NK-92 treated with Interleukin-12 subunit alpha and Interleukin-12 subunit beta, amount 100 ng/mL, for 24 hours (cell line): ENCODE measurements at regions not wholly inside any gene's neighbourhood (a gene's known extent, or its start where the extent isn't known, plus 50 kb on each side); places are given as distances from the start of the nearest gene placed in this dataset.

Experiments used
- DNase-seq: peaks from one replicate; lab custom pipeline; 2025; lab: John Stamatoyannopoulos, UW

DNA sequence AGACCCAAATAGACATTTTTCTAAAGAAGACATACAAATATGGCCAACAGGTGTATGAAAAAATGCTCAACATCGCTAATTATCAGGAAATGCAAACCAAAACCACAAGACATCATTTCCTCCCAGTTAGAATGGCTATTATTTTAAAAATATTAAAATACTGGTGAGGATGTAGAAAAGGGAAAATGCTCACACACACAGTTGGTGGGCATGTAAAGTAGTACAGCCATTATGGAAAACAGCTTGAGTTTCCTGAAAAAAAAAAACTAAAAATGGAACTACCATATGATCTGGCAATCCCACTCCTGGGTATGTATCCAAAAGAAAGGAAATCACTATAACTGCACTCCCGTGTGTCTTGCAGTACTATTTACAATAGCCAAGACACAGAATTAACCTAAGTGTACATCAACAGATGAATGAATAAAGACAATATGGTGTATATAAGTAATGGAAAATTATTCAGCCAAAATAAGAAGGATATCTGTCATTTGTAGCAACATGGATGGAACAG, 128.9 kb upstream of the DKK2 start:
- no peak for DNase-seq

GRCh38 chr4:107156443-107156842, 120.3 kb upstream of the DKK2 start:
- DNase-seq: no peak

- DNase-seq: no peak
Measured at GRCh38 chr4:107155366-107155765, 119.3 kb upstream of the DKK2 start.

- no peak for DNase-seq
Measured at GRCh38 chr4:107153956-107154355, 117.8 kb upstream of the DKK2 start.

DNA sequence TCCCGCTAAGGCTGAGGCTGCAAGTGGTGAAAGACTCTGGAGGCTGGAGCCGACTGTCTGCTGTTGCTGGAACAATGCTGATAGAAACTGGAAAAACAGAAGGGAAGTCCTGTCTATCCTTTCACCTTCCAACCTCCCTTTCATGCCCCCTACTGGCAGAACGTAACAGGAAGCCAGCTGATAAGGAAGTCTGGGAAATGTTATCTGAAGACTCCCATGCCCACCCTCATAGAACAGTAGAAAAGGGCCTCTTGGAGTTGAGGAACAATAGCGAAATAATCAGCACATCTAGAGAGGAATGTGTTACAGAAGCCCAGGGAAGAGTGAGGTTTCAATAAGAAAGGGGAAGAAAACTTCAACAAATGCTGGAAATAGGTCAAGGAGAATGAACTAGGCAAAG, 117.1 kb upstream of the DKK2 start:
- no peak for DNase-seq

DNA sequence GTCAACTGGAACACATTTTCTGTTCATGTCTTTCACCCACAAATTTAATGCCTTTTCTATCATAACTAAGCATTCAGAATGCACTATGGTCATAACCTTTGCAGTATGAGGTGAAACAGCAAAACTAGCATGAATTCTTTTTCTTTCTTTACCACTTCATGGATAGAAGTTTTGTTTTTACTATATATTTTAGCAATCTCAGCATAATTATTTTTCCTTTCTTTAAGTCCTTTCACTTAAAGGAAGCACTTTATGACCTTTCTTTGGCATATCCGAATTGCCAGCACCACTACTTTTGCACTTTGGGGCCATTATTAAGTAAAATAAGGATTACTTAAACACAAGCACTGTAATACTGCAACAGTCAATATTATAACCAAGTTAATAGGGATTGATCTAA, 115.1 kb upstream of the DKK2 start:
- no peak for DNase-seq

DNA sequence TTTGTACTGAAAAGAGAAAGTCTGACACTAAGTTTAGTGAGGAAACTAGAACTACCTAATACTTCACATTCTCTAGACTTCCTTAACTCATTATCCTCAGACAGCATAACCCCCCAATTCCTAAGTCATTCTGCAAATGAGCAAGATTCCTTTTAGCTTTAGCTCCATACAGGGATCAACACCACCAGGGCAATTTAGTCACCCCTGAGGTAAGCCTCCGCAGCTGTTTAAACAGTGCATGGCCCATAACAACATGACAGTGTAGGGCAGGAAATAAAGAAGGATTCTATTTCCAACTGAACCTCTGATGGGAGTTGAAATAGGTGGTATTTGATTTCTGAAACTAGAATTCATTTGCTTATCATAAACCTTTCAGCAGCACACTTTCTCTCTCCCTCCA, 112.8 kb upstream of the DKK2 start:
- no peak for DNase-seq

- no peak for DNase-seq
Measured at GRCh38 chr4:107147873-107148272, 111.8 kb upstream of the DKK2 start.

DNA sequence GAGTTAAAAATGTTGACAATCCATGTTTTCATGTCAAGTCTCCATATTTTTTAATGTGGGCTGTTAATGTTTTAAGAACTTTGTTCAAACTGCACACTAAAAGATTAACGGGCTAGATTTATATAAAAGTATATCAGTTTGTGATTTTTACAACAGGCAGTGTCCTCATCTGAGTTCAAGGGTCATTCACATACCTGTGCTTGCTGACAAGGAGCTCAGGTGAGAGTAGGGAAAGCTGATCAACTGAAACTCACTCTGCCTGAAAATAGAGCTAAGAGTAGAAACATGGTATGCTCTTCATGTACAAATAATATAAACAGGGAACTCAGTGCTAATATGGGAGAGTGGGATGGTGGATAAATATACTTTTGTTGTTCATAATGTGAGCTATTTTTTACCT, 102.3 kb upstream of the DKK2 start:
- no peak for DNase-seq

- no peak for DNase-seq
Measured at GRCh38 chr4:107133965-107134653, 98.0 kb upstream of the DKK2 start.

DNA sequence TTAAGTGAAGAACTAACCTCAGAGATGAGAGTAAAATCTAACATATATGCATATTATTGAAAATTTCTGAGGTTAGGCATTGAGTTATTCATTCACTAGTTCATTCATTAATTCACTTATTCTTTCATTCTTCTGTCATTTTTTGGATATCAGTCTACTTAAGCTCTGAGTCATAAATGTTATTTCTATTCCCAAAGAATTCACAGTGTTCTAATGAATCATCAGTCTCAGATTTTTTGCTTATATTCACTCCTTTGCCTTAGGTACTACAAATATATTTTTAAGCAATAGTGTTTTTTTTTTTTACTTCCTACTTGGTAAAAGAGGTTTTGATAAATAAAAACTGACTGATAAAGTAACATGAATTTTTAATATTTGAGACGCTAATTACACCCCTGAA, 95.2 kb upstream of the DKK2 start:
- no peak for DNase-seq

- DNase-seq: no peak
Measured at GRCh38 chr4:107130157-107130556, 94.0 kb upstream of the DKK2 start.

DNA sequence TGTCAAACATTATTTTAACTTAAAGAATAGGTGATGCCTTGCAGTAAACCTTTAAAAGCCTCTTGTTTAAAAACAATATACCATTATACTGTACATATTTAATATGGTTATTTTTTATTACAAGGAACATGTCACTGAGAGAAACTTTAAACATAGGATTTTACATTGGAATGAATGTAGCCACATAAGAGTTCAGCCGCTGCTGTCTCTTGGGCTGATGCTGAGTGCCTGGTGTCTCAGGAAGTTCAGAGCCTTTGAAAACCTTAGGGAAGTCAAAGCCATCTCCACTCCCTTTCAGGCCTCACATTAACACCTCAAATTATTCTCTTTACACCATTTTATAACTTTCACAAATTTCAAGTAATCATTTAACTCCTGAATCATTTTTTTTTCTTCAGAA, 93.5 kb upstream of the DKK2 start:
- no peak for DNase-seq

DNA sequence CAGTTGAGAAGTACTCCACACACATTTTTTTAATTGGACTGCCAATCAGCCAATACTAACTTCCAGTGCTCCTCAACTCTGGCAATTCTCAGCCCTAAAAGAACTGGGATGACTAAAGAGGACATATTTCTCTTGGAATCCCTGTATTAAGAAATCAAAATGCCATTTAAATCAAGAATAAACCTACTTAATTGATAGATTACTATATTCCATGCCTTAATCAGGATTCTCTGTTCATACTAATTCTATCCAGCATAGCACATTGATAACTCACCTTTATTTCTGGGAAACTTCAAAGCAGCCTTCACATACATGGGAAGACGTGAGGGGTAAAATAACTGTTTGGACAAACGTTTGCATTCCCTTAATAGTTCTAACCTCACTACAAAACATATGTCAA, 93.0 kb upstream of the DKK2 start:
- no peak for DNase-seq

- no peak for DNase-seq
Measured at GRCh38 chr4:107128116-107128515, 92.0 kb upstream of the DKK2 start.

DNA sequence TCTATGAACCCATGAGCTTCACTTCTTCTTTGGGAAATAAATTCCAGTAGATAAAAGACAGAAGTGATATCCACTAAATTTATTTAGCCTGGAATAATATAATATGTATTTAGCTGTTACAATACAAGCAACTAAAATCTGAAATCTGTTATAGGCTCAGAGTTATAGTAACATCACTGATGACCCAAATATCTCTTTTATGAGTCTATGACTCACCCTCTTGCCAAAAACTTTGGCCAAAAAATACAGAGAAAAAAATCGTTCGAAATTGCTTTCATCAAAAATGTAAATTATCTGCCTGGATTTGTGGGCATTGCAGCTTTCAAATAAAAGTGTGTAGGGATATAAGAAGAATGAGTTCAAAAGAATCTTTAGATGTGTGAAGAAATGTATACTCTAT, 89.4 kb upstream of the DKK2 start:
- DNase-seq: no peak

DNA sequence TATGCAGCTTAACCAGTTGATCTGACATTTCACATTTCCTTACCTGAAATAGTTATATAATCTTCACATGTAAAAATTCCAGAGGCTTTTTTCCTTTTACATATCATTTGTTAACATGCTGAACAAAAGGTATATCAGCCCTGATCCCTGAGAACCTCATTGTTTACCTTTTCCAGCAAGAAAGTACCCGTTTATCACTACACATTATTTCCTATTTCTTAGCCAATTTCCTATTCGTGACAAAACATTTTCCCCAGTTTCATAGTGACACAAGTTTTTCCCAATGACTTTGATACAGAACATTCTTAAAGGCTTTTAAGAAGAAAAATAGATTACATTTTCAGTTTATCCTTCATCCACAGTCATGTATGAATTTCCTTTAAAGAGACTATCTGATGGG, 86.6 kb upstream of the DKK2 start:
- DNase-seq: no peak

GRCh38 chr4:107120661-107121060, 84.5 kb upstream of the DKK2 start:
- DNase-seq: no peak

DNA sequence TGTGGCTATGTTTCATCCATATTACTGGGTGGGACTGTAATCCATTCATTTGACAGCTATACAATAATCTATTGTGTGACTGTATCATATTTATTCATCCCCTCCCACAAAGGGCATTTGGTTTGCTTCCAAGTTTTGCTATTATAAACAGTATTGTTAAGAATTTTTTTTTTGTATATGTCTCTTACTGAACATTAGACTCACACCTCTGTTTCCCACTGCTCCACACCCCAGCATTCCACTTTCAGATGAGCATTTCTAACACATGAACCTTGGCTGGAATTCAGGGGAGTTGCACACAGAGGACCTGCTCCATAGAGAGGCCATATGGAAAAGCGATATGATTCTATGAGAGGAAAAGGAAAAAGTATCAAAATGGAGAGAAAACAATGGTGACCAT, 81.6 kb upstream of the DKK2 start:
- no peak for DNase-seq

- DNase-seq: no peak
Measured at GRCh38 chr4:107115185-107115847, 79.2 kb upstream of the DKK2 start.

- no peak for DNase-seq
Measured at GRCh38 chr4:107114059-107114458, 77.9 kb upstream of the DKK2 start.

- DNase-seq: no peak
Measured at GRCh38 chr4:107098401-107098800, 62.3 kb upstream of the DKK2 start.

DNA sequence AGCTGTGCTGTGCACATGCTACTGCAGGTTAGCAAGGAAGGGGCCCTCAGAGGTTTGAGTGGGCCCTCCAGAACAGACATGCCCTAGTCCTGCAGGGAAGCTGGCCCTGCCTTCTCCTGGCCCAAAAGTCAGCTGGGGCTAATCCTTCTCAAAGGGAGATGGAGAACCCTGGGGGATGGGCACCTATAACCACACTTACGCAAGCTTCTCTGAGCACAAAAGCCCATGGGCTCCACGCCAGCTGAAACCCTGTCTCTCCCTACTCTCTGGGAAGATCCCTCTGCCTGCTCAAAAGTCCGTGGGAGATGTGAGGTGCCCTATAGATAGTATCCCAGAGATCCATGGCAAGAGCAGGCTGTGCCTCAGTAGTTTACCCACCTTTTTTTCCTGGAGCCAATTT, 58.9 kb upstream of the DKK2 start:
- DNase-seq: no peak

- DNase-seq: peak; percentile 33
Measured at GRCh38 chr4:107094332-107094731, 58.2 kb upstream of the DKK2 start.
